H54 (cell line): ENCODE measurements at regions not wholly inside any gene's neighbourhood (a gene's known extent, or its start where the extent isn't known, plus 50 kb on each side); places are given as distances from the start of the nearest gene placed in this dataset.

Experiments used
- DNase-seq: peaks from one replicate; pipeline ENCODE4 v3.0.0; 2011; ENCODE audit warnings: low spot score, mixed read lengths; ENCODE audit not compliant: insufficient read length
- FAIRE-seq: peaks from 3 replicates; lab custom pipeline; 2011; peaks lifted over from hg19 to GRCh38; lab: Jason Lieb, UNC
- POLR2A ChIP-seq: IDR thresholded peaks from 2 replicates; pipeline ENCODE4 v1.6.1; 2011; ENCODE audit warnings: low read depth, mild to moderate bottlenecking, low read length

DNA sequence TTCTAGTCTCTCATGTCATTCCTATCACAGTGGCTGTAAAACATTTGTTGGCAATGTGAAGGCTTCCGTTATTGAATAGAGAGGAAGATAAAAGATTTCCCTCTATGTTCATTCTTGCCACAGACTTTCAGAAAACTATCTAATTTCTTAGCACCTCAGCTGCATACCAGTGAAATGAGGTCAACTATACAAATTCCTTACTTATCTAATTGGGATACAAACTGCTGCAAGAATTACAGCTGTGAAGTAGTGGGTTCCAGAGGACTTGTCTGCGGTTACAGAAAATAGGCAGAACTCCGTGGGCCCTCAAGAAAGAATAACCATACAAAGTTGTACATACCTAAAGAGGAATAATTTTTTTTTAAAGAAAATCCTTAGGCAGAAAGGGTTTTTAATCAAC is 175.8 kb downstream of the PPP1R2C start:
- DNase-seq (no peak), FAIRE-seq (no peak)
- TF ChIP-seq POLR2A, result no peak

- no peak for DNase-seq
- FAIRE-seq, result no peak
- TF ChIP-seq POLR2A, result no peak
Measured at GRCh38 chrX:42597481-42597880, 180.5 kb downstream of the PPP1R2C start.

DNA sequence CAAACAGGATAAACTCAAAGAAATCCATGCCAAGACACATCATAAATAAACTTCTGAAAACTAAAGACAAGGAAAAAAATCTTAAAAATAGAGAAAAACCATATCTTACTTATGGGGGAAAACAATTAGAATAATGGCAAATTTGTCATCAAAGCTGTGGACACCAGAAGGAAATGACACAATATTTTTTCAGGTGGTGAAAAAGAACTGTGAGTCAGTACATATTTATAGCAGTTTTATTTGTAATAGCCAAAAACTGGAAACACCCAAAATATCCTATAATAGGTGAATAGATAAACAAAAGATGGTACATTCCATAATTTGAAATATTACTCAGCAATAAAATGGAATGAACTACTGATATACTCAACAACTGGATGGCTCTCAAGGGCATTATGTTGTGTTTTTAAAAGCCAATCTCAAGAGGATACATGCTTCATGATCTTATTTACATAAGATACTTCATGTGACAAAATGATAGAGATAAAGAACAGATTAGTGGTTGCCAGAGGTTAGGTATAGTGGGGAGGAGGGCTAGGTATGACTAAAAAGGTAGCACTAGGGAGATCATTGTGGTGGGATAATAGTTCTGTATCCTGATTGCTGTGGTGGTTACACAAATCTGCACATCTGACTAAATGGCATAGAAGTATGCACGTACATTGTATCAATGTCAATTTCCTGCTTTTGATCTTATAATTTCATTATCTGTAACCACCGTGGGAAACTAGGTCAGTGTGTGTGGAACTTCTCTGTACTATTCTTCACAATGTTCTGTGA is 191.9 kb downstream of the PPP1R2C start:
- FAIRE-seq (no peak), DNase-seq (no peak)
- TF ChIP-seq POLR2A, result no peak

DNA sequence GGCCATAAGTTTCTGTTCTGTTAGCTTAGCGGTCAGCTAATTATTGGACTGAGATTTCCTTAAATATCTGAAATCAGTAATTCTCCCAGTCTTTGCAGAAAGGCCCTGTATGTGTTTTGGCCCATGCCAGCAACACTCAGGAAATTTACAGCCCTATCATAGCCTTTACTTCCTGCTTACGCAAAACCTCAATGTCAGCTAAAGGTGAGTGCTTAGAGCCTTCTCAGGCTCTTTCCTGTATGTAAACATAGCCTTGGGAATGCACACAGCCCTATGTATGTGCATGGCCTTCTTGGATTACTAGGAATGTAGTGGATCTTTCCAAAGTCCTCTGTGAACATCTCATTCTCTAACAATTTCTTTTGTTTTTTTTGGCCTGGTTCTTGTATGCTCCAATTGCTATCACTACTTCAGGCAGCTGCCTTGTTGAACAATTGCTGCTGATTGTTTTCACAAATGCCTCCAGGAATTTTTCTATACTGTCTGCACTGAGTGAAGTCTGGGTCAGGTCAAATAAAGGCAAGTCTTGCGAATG is 200.0 kb downstream of the PPP1R2C start:
- TF ChIP-seq POLR2A, result no peak
- no peak for FAIRE-seq
- no peak for DNase-seq

DNA sequence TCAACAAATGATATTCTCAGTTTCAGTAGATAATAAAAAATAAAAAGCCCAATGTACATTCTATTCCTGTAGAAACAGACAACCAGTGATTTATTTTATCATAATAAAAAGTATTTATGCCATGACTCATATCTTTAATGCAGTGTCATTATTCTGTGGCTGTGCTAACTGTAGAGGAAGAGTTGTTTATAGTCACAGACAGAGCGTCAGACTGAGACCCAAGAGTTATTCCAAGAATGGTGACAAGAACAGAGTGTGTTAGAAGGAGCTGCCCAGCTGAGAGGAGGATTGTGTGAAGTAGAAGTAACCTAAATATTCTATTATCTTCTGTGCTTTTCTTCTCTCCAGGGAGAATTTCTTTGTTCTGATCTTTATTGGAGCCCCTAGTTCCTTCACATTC is 210.7 kb downstream of the PPP1R2C start:
- TF ChIP-seq POLR2A, result no peak
- DNase-seq, result no peak
- FAIRE-seq, result no peak

- DNase-seq, result no peak
- no peak for TF ChIP-seq POLR2A
- FAIRE-seq, result no peak
Measured at GRCh38 chrX:42565739-42566138, 212.2 kb downstream of the PPP1R2C start.

DNA sequence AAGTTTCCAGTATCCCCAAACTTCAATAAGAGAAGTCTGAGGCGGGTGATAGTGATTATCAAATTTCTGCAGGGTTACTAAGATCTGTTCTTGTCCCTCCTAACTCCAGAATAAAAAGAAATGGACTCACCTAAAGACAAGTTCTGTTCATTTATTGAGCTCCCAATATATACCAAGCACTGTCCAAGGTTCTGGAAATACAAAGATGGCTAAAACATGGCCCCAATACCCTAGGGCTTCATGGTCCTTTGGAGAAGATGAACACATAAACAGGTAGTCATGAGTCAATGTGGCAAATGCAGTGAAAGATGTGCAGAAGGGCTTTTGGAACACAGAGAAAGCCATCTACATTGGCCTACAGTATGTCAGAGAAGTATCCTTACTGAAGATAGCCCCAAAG is 231.2 kb downstream of the PPP1R2C start:
- DNase-seq, result no peak
- no peak for TF ChIP-seq POLR2A
- FAIRE-seq, result no peak

GRCh38 chrX:42544883-42545282 is 233.1 kb downstream of the PPP1R2C start:
- no peak for TF ChIP-seq POLR2A
- no peak for DNase-seq
- no peak for FAIRE-seq

DNA sequence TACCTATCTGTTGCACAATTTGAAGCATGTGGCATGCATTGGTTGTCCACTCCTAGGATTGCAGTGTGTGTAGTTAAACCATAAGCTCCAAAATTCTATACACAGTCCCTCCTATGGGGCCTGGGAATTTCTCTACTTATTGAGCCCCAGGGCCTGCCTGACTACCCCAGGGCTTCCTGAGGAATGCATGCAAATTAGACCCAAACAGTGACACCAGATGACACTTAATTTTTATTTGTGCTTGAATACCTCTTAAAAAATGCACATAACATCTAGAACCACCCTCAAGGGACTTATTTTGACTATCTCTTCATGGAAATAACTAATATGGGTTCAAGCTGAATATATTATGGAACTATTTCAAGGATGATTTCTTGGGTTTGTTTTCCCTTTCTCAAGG is 236.4 kb downstream of the PPP1R2C start:
- no peak for TF ChIP-seq POLR2A
- FAIRE-seq (no peak), DNase-seq (no peak)

GRCh38 chrX:42540146-42540545 is 237.8 kb downstream of the PPP1R2C start:
- no peak for FAIRE-seq
- no peak for DNase-seq
- TF ChIP-seq POLR2A, result no peak

- no peak for TF ChIP-seq POLR2A
- DNase-seq, result no peak
- FAIRE-seq, result no peak
Measured at GRCh38 chrX:42538405-42538804, 239.6 kb downstream of the PPP1R2C start.

DNA sequence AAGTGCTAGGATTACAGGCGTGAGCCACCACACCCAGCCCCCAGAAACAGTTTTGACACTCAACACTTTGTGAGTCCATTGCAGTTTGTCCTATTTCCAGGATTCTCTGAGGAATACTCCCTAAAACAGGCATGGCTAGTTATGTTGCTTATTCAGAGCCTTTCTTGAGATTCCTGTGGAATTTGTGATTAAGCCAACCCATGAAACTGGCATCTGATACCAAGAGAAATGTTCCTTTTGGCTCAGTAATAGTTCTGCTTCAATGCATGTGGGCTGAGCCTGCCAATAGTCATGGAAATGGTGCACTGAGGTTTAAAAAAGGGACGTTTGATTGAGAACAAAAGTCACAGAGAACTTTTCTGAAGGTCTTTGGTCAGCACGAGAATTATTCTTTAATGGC is 241.7 kb downstream of the PPP1R2C start:
- FAIRE-seq (no peak), DNase-seq (no peak)
- TF ChIP-seq POLR2A, result no peak

DNA sequence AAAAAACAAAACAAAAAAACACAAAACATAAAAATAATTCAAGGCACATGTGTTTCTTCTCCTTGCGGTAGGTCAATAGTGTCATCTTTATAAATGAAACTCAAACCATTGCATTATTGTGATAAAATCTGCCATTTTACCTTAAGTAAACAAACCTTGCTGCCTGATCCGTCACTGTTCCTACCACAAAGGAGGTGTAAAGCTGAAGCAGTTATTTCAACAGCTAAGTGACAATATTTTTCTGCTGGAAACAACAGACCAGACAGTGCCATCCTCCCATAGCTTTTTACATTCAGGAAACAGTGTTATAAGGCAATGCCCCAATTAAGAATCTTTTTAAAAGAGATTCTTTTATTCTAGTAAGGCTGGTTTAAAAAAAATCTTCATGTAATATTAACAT is 242.7 kb downstream of the PPP1R2C start:
- FAIRE-seq (no peak), DNase-seq (no peak)
- TF ChIP-seq POLR2A, result no peak

GRCh38 chrX:42533761-42534160 is 244.2 kb downstream of the PPP1R2C start:
- FAIRE-seq (no peak), DNase-seq (no peak)
- TF ChIP-seq POLR2A, result no peak

- FAIRE-seq, result no peak
- no peak for DNase-seq
- TF ChIP-seq POLR2A, result no peak
Measured at GRCh38 chrX:42531441-42531840, 246.5 kb downstream of the PPP1R2C start.
